ENCODE measurements at regions not wholly inside any gene's neighbourhood (a gene's known extent, or its start where the extent isn't known, plus 50 kb on each side); places are given as distances from the start of the nearest gene placed in this dataset.

GRCh38 chr10:121112136-121112535, 261.0 kb downstream of the WDR11 start:
- Histone ChIP-seq H4K20me1 (ENCODE audit: control insufficient read depth, extremely low read depth, insufficient read depth, low read length) (no peaks in the 10 kb centered on the region), H3K4me1 (ENCODE audit: control insufficient read depth, extremely low read depth, insufficient read depth, low read length) (peaks cover 25% of the 10 kb centered on the region), H2AFZ (ENCODE audit: control insufficient read depth, low read length) (peak overlapping the region; percentile 32), H3K27ac (ENCODE audit: control insufficient read depth, insufficient read depth, low read length) (no peak overlapping the region), H3K79me2 (ENCODE audit: control insufficient read depth, insufficient read depth, low read length) (no peaks in the 10 kb centered on the region), H3K9me3 (ENCODE audit: control insufficient read depth, low read depth, low read length) (no peaks in the 10 kb centered on the region), H3K27me3 (ENCODE audit: control insufficient read depth, extremely low read depth, insufficient read depth, low read length) (no peaks in the 10 kb centered on the region), H3K4me3 (ENCODE audit: control insufficient read depth in 2 of 3, extremely low read depth in 1 of 3, insufficient read depth in 2 of 3, low read depth in 1 of 3, low read length in 3 of 3) (no peak overlapping the region), H3K36me3 (ENCODE audit: control insufficient read depth in 2 of 2, extremely low read depth in 1 of 2, insufficient read depth in 2 of 2, low read length in 2 of 2) (no peaks in the 10 kb centered on the region), H3K9me1 (ENCODE audit: control insufficient read depth, extremely low read depth, insufficient read depth, low read length) (no peaks in the 10 kb centered on the region), H3K4me2 (ENCODE audit: control insufficient read depth, extremely low read depth, insufficient read depth, low read depth, low read length) (no peak overlapping the region), H3K9ac (ENCODE audit: control insufficient read depth, extremely low read depth, insufficient read depth, low read length) (no peak overlapping the region)
- FAIRE-seq = no peak
- no peak for DNase-seq (ENCODE audit: low read depth, low spot score)
- dilution Hi-C loops (cut with MboI; ENCODE audit: extremely low pct_ligation_motif_present, low sequenced_read_pairs) = no loop called here
- no peak for TF ChIP-seq EZH2 (IDR thresholded peaks at IDR 0.05; ENCODE audit: low read length)
- TF ChIP-seq CTCF (optimal IDR thresholded peaks at IDR 0.05 in 1 of 3, IDR thresholded peaks at IDR 0.05 in 1 of 3, conservative IDR thresholded peaks at IDR 0.05 in 1 of 3; ENCODE audit: extremely low read depth in 1 of 3, insufficient read depth in 2 of 3, low read length in 3 of 3) = no peak

- peak overlapping the region; percentile 52 for H3K27ac ChIP-seq (ENCODE audit: control insufficient read depth, insufficient read depth, low read length)
- no peaks in the 10 kb centered on the region for H3K27me3 ChIP-seq (ENCODE audit: control insufficient read depth, extremely low read depth, insufficient read depth, low read length)
- no peak overlapping the region for H3K9ac ChIP-seq (ENCODE audit: control insufficient read depth, extremely low read depth, insufficient read depth, low read length)
- H3K79me2 ChIP-seq (ENCODE audit: control insufficient read depth, insufficient read depth, low read length) = no peaks in the 10 kb centered on the region
- H2AFZ ChIP-seq (ENCODE audit: control insufficient read depth, low read length) = peak overlapping the region; percentile 32
- peaks cover 23% of the 10 kb centered on the region for H3K4me1 ChIP-seq (ENCODE audit: control insufficient read depth, extremely low read depth, insufficient read depth, low read length)
- no peaks in the 10 kb centered on the region for H3K9me1 ChIP-seq (ENCODE audit: control insufficient read depth, extremely low read depth, insufficient read depth, low read length)
- FAIRE-seq (peak; percentile 9), DNase-seq (ENCODE audit: low read depth, low spot score) (no peak)
- no peaks in the 10 kb centered on the region for H3K9me3 ChIP-seq (ENCODE audit: control insufficient read depth, low read depth, low read length)
- no peaks in the 10 kb centered on the region for H3K36me3 ChIP-seq (ENCODE audit: control insufficient read depth in 2 of 2, extremely low read depth in 1 of 2, insufficient read depth in 2 of 2, low read length in 2 of 2)
- TF ChIP-seq CTCF (optimal IDR thresholded peaks at IDR 0.05 in 1 of 3, IDR thresholded peaks at IDR 0.05 in 1 of 3, conservative IDR thresholded peaks at IDR 0.05 in 1 of 3; ENCODE audit: extremely low read depth in 1 of 3, insufficient read depth in 2 of 3, low read length in 3 of 3) = peak in 2 of 3 experiments; percentile 5 to 11
- TF ChIP-seq EZH2 (IDR thresholded peaks at IDR 0.05; ENCODE audit: low read length) = no peak
- dilution Hi-C loops (cut with MboI; ENCODE audit: extremely low pct_ligation_motif_present, low sequenced_read_pairs) = no loop called here
- no peaks in the 10 kb centered on the region for H4K20me1 ChIP-seq (ENCODE audit: control insufficient read depth, extremely low read depth, insufficient read depth, low read length)
- H3K4me3 ChIP-seq (ENCODE audit: control insufficient read depth in 2 of 3, extremely low read depth in 1 of 3, insufficient read depth in 2 of 3, low read depth in 1 of 3, low read length in 3 of 3) = no peak overlapping the region
- H3K4me2 ChIP-seq (ENCODE audit: control insufficient read depth, extremely low read depth, insufficient read depth, low read depth, low read length) = peak overlapping the region; percentile 46
Measured at GRCh38 chr10:121112579-121113384, 261.6 kb downstream of the WDR11 start.
